ENCODE measurements at regions not wholly inside any gene's neighbourhood (a gene's known extent, or its start where the extent isn't known, plus 50 kb on each side); places are given as distances from the start of the nearest gene placed in this dataset.

- H3K4me3 ChIP-seq (ENCODE audit: low read depth, low read length) = no peak overlapping the region
- TF ChIP-seq CTCF (IDR thresholded peaks at IDR 0.05; ENCODE audit: insufficient read depth, low read depth, low read length) = no peak
- no peak for DNase-seq (ENCODE audit: low read depth)
Observed at GRCh38 chr22:22039286-22040074, 56.9 kb upstream of the TOP3B start.

GRCh38 chr22:22038178-22038880, 55.7 kb upstream of the TOP3B start:
- H3K4me3 ChIP-seq (ENCODE audit: low read depth, low read length) = no peak overlapping the region
- DNase-seq (ENCODE audit: low read depth) = no peak
- no peak for TF ChIP-seq CTCF (IDR thresholded peaks at IDR 0.05; ENCODE audit: insufficient read depth, low read depth, low read length)

GRCh38 chr22:22037740-22038139, 55.2 kb upstream of the TOP3B start:
- peak; percentile 26 for DNase-seq (ENCODE audit: low read depth)
- TF ChIP-seq CTCF (IDR thresholded peaks at IDR 0.05; ENCODE audit: insufficient read depth, low read depth, low read length) = no peak
- H3K4me3 ChIP-seq (ENCODE audit: low read depth, low read length) = no peak overlapping the region

GRCh38 chr22:22037229-22037628, 54.6 kb upstream of the TOP3B start:
- DNase-seq (ENCODE audit: low read depth) = no peak
- TF ChIP-seq CTCF (IDR thresholded peaks at IDR 0.05; ENCODE audit: insufficient read depth, low read depth, low read length) = no peak
- H3K4me3 ChIP-seq (ENCODE audit: low read depth, low read length) = no peak overlapping the region

- DNase-seq (ENCODE audit: low read depth) = no peak
- TF ChIP-seq CTCF (IDR thresholded peaks at IDR 0.05; ENCODE audit: insufficient read depth, low read depth, low read length) = no peak
- no peak overlapping the region for H3K4me3 ChIP-seq (ENCODE audit: low read depth, low read length)
Observed at GRCh38 chr22:22036588-22036987, 54.0 kb upstream of the TOP3B start.

GRCh38 chr22:22035771-22036314, 53.3 kb upstream of the TOP3B start:
- TF ChIP-seq CTCF (IDR thresholded peaks at IDR 0.05; ENCODE audit: insufficient read depth, low read depth, low read length) = no peak
- no peak overlapping the region for H3K4me3 ChIP-seq (ENCODE audit: low read depth, low read length)
- DNase-seq (ENCODE audit: low read depth) = no peak

Data from fibroblast of villous mesenchyme (primary cell).